Colon (tissue), 2 donors: ENCODE measurements at regions not wholly inside any gene's neighbourhood (a gene's known extent, or its start where the extent isn't known, plus 50 kb on each side); places are given as distances from the start of the nearest gene placed in this dataset.

Source experiments
- FAIRE-seq: peaks from 2 replicates; lab custom pipeline; 2012; peaks lifted over from hg19 to GRCh38; lab: Jason Lieb, UNC
- donor health status: control.
- donor health status: control.

DNA sequence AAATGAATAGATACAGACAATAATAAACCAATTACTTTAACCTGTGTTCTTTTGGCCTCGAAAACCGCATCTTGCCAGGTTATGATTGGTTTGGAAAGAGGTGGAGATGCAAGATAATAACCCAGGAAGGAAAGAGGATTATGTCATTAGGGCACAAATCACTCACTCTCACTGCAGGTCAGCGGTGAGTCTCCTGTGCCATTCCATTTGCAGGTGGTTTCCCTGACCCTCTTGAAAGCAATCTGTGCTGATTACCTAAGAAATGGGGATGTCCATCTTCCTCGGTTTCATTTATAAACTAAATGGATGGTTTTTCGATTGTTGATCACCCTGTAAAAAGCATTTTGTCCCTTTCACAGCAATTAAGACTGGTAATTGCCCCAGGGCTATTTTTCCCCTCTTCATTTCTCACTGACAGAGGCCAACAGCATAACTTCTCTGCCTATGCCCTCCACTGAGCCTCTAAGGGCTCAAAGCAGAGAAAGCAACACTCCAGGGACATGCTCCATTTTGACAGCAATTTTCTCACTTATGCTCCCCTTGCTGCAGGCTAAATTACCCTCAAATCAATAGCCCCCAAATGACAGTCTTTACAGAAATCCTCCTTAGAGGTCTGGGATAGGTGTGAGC, 257.5 kb downstream of the IPMK start:
- FAIRE-seq, result no peak

GRCh38 chr10:58003945-58004344, 263.7 kb downstream of the IPMK start:
- FAIRE-seq, result no peak

GRCh38 chr10:58001159-58001558, 266.5 kb downstream of the IPMK start:
- no peak for FAIRE-seq

DNA sequence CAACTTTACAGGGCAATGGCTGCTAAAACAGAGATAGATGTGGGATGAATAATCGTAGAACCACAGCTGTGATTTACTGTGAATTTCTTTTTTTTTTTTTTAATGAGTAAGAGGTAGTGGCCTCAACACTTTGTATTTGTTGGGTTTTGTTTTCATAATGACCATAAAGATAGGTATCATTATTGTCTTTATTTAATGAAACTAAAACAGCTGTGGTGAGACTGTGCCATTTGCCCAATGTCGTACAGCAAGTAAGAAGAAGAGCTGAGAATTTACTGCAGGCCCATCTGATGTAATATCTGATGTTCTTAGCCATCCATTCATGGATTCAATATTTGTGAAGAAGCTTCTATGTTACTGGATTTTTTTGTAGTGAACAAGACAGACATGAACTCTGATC, 271.2 kb downstream of the IPMK start:
- FAIRE-seq, result no peak

GRCh38 chr10:57993302-57993701, 274.4 kb downstream of the IPMK start:
- no peak for FAIRE-seq

- no peak for FAIRE-seq
These were observed 275.2 kb downstream of the IPMK start for GRCh38 chr10:57992321-57993077.

- FAIRE-seq, result no peak
These were observed 278.7 kb downstream of the IPMK start for GRCh38 chr10:57988964-57989363.

DNA sequence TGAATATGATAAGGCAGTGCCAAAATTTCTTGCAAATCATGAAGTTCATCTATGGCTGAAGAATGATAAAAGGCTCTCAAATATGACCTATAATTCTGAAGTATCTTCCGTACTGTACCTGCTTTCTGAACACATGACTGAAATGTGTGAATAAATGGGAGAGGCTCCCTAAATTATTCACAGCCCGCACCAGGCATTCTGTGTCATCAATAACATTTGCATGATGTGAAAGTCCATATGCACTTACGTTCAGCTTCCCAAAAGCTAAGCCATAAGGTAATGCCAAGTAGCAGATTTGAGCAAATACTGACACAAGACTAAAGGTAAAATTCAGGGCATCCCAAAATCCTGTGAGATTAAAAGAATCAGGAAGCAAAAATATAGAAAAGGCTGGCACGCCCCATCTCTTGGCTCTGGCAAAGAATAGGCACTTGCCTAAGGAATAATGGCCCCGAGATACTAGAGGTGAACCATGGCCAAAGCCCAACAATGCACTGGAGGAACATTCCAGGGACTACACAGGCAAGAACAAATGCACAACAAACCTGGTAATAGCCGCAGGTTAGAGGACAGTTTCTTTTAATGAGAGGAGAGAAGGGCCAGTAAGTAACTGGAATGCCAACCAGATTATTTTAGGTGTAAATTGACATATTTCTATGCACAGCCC, 280.5 kb downstream of the IPMK start:
- FAIRE-seq, result no peak

GRCh38 chr10:57986422-57986821, 281.3 kb downstream of the IPMK start:
- FAIRE-seq, result no peak

DNA sequence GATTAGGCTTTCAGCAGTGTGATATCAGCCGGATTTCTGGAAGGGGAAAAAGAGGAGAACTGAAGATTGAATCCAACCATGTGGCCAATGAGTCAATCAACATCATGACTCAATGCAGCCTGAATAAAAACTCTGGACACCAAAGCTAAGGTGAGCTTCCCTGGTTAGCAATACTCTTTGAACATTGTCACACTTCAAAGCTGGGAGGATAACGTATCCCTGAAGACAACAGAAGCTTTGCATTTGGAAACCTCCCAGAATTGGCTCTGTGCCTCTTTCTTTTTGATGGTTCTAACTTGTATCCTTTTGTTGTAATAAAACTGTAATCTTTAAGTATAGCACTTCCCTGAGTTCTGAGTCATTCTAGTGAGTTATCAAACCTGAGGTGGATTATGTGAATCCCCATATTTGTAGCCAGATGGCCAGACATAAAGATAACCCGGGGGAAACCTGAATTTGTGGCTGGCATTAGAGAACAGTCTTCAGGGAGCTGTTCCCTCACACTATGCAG, 284.4 kb downstream of the IPMK start:
- FAIRE-seq, result no peak

- FAIRE-seq, result no peak
These were observed 285.6 kb downstream of the IPMK start for GRCh38 chr10:57982091-57982490.

DNA sequence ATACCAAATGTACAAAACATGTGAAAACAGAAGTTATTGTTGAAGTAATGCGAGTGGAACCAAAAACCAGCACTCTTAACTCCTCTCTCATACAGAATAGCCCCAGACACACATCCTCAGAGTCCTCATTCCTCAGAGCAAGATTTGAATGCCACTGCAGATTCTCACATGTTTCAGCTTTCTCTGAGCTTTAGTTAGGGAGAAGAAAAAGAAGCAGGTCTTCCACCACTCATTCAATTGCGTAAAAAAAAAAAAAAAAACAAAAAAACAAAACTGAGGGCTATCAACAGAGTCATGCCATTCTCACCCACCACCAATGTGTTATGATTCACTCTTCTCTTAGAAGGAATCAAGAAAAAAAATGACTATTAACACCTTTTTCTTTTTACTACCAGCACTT, 287.7 kb downstream of the IPMK start:
- no peak for FAIRE-seq

DNA sequence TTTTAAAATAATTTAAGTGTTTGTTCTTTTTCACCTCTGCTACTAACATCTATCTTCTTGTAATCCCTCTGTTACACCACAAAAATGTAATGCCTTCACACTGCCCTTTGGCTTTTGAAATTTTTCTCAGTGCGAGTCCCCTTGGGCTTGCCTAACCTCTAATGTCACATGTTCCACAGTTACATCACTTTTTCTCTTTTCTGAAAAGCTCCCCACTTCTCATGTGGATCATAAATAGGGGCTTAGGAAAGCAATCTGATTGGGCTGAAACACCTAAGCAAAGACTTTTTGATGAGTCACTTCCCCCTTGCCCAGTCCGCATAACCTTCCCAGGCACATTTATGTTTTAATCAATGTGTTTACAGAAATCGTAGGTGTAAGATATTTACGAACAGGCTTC, 288.2 kb downstream of the IPMK start:
- no peak for FAIRE-seq

DNA sequence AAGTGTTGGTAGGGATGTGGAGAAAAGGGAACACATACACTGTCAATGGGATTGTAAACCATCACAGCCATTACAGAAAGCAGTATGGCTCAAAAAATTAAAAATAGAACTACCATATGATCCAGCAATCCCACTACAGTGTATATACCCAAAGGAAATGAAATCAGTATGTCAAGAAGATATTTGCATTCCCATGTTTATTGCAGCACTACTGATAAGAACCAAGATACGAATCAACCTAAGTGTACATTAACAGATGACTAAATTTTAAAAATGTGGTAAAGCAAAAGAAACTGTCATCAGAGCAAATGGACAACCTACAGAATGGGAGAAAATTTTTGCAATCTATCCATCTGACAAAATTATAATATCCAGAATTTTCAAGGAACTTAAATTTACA, 290.4 kb downstream of the IPMK start:
- FAIRE-seq, result no peak

GRCh38 chr10:57973451-57973850, 294.2 kb downstream of the IPMK start:
- no peak for FAIRE-seq

DNA sequence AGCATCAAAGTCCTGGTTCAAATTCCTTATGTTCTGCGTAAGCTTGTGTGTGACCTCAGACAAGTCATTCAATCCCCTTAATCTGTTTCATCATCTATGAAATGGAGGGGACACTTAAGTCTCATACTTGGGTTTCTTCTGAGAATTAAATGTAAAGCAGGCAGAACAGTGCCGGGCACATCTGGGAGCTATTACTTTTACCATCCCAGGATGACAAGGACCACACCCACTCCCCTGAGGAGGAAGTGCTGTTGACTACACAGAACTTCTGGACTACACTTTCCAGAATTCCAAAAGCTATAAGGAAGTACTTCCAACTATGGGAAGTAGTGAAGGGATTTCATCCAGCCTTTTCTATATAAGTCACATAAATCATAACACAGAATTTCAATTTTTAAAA, 294.9 kb downstream of the IPMK start:
- no peak for FAIRE-seq

DNA sequence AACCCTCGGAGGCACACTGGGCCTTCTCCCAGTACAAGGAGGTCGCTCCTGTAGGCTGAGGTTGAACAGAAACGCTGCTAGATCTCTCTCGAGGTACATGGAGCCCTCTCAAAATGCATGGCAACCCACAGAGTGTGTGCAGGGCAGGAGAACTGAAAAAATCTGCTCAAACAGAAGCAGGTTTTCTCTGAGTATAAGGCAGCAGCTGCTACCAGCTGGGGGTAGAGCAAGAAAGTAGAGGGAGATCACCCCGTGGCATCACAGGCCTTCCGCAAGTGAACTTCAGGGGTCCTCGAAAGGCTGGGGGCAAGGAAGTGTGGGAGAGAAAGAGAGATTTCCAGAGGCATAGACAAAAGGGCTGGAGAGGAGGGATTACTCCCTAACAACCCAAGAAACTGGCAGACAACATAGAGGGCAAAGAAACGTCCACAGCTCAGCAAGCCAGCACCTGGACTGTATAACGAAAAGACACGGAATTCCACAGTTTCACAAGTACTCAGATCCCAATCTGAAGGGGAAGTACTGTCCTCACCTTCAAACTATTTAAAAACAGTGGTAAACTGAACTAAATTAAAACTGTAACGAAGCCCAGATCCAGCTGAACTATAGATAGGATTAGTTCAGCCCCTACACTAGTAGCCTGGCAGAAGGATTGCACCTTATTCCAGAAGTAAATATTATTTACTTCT, 299.2 kb downstream of the IPMK start:
- FAIRE-seq, result no peak

GRCh38 chr10:57964351-57964750, 303.3 kb downstream of the IPMK start:
- no peak for FAIRE-seq

GRCh38 chr10:57963546-57963945, 304.1 kb downstream of the IPMK start:
- FAIRE-seq, result no peak

GRCh38 chr10:57962839-57963238, 304.9 kb downstream of the IPMK start:
- FAIRE-seq, result no peak

DNA sequence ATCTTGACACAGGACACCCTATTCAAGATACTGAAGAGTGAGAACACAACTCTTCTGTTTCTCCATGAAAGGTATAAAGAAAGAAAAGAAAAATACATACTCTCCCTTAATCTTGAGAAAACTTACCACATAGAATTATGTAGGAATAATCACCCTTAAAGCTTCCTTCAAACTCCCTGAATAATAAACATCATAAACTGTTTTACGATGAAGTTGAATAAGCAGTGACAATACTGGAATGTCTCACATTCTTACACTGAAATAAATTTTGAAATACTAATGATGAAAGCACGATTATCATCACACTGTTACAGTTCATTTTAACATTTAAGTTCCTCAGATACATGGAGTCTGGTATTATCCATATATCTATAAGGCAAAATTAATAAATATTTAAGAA, 306.2 kb downstream of the IPMK start:
- FAIRE-seq, result no peak

- no peak for FAIRE-seq
These were observed 307.3 kb downstream of the IPMK start for GRCh38 chr10:57960406-57960805.
